Colonic mucosa (tissue), 4 donors: ENCODE measurements at regions not wholly inside any gene's neighbourhood (a gene's known extent, or its start where the extent isn't known, plus 50 kb on each side); places are given as distances from the start of the nearest gene placed in this dataset.

Experiments
- DNase-seq: peaks from one replicate; pipeline ENCODE4 v3.0.0-alpha.2; 2020
- H3K27ac ChIP-seq: fragments of 200-600 bp; one replicate; pipeline ENCODE4 v1.8.0; 2021
- H3K27me3 ChIP-seq: fragments of 200-600 bp; one replicate; pipeline ENCODE4 v1.8.0; 2021
- H3K36me3 ChIP-seq: fragments of 200-600 bp; one replicate; pipeline ENCODE4 v1.8.0; 2021
- H3K4me1 ChIP-seq: fragments of 200-600 bp; one replicate; pipeline ENCODE4 v1.8.0; 2021; ENCODE audit warnings: mild to moderate bottlenecking
- H3K4me3 ChIP-seq: fragments of 200-600 bp; one replicate; pipeline ENCODE4 v1.8.0; 2021
- H3K9ac ChIP-seq, 2 donors: one replicate each; pipeline ENCODE4 v1.7.0; 2013; ENCODE audit warnings: control low read depth in 2 of 2, low read depth in 2 of 2, low read length in 2 of 2
- H3K9me3 ChIP-seq: fragments of 200-600 bp; one replicate; pipeline ENCODE4 v1.8.0; 2021
- intact Hi-C: fragments of 100-400 bp; cut with DNase I; formaldehyde crosslinking; loops from one replicate; pipeline ENCODE4 v1.14.1; 2022
- TF ChIP-seq, protein P1 (sequence below): fragments of 200-600 bp; IDR thresholded peaks from one replicate; pipeline ENCODE4 v1.8.0; 2022; ENCODE audit warnings: antibody characterized with exemption, mild to moderate bottlenecking
- donor health status: healthy.
- donor health status: DM: no; HTN: no; CAD: no.
- donor health status: DM: no; HTN: no; CAD: no.

DNA sequence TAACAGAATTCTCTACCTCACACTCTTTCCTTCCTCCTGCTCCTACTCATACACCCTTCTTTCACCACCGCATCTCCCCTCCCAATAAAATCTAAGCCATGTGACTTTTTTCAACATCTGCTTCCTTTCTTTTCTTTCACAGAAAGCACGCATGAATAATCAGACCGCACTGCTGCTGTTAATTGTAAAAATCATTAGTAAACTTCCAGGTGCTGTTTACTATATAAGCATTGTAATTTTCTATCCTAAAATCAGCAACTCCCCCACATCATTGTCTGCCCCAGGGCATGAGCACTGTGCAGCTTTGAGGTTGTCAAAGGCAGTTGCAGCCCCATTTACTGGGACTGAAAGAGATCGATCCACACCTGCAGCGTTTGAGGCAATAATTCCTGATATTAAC is 782.6 kb upstream of the ID2 start:
- TF ChIP-seq, protein P1, sequence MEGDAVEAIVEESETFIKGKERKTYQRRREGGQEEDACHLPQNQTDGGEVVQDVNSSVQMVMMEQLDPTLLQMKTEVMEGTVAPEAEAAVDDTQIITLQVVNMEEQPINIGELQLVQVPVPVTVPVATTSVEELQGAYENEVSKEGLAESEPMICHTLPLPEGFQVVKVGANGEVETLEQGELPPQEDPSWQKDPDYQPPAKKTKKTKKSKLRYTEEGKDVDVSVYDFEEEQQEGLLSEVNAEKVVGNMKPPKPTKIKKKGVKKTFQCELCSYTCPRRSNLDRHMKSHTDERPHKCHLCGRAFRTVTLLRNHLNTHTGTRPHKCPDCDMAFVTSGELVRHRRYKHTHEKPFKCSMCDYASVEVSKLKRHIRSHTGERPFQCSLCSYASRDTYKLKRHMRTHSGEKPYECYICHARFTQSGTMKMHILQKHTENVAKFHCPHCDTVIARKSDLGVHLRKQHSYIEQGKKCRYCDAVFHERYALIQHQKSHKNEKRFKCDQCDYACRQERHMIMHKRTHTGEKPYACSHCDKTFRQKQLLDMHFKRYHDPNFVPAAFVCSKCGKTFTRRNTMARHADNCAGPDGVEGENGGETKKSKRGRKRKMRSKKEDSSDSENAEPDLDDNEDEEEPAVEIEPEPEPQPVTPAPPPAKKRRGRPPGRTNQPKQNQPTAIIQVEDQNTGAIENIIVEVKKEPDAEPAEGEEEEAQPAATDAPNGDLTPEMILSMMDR = no peak
- Histone ChIP-seq H3K36me3 (no peaks in the 10 kb centered on the region), H3K27me3 (no peaks in the 10 kb centered on the region), H3K4me1 (no peaks in the 10 kb centered on the region), H3K27ac (no peak overlapping the region), H3K9ac (no peak overlapping the region), H3K4me3 (no peak overlapping the region), H3K9me3 (no peaks in the 10 kb centered on the region)
- no peak for DNase-seq
- intact Hi-C loops = no loop called here

DNA sequence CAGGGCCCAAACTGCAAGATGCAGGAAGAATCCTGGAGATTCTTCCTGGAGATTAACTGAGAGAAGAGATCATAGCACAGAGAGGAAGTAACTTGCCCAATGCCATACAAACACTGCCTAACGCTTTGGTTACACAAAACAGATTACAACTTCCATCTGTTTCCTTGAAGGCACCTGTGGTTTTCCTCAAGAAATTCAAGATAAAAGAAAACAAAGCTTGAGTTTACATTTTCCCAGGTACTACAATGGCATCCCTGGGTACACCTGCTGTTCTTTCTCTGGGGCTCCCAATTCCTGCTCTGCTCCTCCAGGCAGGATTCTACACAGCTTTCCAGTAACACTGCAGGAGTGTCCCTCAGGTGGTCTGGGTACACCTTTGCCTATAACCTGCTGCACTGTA is 781.9 kb upstream of the ID2 start:
- Histone ChIP-seq H3K27ac (no peak overlapping the region), H3K4me1 (no peaks in the 10 kb centered on the region), H3K9ac (no peak overlapping the region), H3K9me3 (no peaks in the 10 kb centered on the region), H3K27me3 (no peaks in the 10 kb centered on the region), H3K4me3 (no peak overlapping the region), H3K36me3 (no peaks in the 10 kb centered on the region)
- DNase-seq = no peak
- TF ChIP-seq, protein P1 = no peak
- intact Hi-C loops = no loop called here

DNA sequence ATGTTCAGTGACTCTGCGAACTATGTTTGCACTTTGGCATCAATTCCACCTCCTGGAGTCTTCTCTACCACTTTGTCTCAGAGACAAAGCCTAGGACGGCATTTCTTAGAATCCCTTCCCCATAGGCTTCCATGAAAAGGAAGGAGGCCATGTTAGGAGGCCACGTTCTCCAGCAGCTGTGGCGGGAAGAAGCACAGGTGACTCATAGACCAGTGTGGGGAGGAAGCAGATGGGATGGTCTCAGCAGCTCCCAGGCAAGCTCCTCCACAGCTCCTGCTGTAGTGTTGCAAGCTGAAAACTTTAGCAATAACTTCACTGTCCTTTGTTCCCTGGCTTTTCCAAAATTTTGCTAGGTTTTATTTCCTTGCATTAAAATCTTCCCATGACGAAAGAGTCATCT is 781.3 kb upstream of the ID2 start:
- intact Hi-C loops = no loop called here
- TF ChIP-seq, protein P1 = no peak
- no peak overlapping the region for H3K4me3 ChIP-seq
- no peak overlapping the region for H3K27ac ChIP-seq
- no peak overlapping the region for H3K9ac ChIP-seq
- H3K36me3 ChIP-seq = no peaks in the 10 kb centered on the region
- H3K27me3 ChIP-seq = no peaks in the 10 kb centered on the region
- no peaks in the 10 kb centered on the region for H3K9me3 ChIP-seq
- no peak for DNase-seq
- no peaks in the 10 kb centered on the region for H3K4me1 ChIP-seq

DNA sequence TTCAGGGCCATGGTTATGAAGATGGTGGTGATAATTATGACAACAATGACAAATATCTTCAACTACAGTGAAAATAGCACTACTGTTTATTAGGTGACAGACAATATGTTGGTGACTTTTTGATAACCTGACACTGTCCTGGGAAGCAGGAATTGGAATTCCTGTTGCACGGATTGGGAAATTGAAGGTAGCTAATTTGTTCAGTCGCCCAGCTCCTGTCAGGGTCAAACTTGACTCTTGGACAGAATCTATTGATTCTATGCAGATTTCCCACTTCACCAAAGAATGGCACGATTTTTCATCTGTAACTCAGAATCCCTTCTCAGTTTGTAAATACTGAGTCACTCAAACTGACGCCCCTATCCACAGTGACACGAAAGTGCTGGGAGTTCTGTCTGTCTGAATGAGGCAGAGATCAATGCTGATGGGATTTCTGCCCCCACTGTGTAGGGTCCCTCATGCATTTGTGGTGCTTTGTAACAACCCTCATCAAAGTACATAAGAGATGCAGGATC is 779.5 kb upstream of the ID2 start:
- H3K27ac ChIP-seq = no peak overlapping the region
- intact Hi-C loops = no loop called here
- no peak overlapping the region for H3K4me3 ChIP-seq
- no peaks in the 10 kb centered on the region for H3K27me3 ChIP-seq
- no peak overlapping the region for H3K9ac ChIP-seq
- H3K9me3 ChIP-seq = no peaks in the 10 kb centered on the region
- no peaks in the 10 kb centered on the region for H3K36me3 ChIP-seq
- DNase-seq = no peak
- TF ChIP-seq, protein P1 = no peak
- H3K4me1 ChIP-seq = no peaks in the 10 kb centered on the region

DNA sequence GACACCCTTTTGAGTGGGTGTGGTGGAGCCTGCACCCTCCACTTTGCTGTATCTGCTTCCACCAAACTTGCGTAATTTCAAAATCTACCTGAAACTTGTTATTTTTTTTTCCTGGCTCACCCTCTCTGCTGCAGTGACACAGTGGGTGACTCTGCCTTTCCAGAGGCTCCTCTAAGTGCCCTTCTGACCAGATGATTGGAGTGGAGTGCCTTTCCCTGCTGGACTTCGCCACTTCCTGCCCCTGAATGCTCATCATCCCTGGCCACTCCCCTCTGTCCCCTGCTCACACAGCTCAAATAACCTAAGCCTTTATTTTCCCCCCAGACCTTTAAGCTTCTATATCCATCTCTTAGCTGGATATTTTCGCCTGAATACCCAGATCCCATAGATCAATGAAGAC is 777.5 kb upstream of the ID2 start:
- DNase-seq = no peak
- no peak overlapping the region for H3K4me3 ChIP-seq
- no peaks in the 10 kb centered on the region for H3K9me3 ChIP-seq
- H3K4me1 ChIP-seq = no peaks in the 10 kb centered on the region
- H3K27ac ChIP-seq = no peak overlapping the region
- no peaks in the 10 kb centered on the region for H3K27me3 ChIP-seq
- TF ChIP-seq, protein P1 = no peak
- no peak overlapping the region for H3K9ac ChIP-seq
- intact Hi-C loops = no loop called here
- H3K36me3 ChIP-seq = no peaks in the 10 kb centered on the region

DNA sequence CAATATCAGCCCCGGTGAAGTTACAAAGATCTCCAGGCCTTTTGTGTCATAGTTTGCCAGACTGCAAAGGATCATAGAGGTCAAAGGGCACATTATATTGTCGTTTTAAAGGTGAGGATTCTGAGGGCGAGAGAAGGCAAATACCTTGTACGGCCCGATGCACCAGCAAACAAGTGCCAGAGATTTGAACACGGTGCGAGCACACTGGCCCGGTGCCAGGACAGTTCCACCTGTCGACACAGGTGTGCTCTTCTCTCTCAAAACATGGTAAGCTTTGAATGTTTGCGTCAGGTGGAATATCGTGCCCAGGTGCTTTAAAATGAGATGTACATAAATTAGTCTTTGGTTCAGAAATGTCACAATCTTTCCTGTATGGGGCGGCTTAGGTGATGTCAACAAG is 776.1 kb upstream of the ID2 start:
- intact Hi-C loops = no loop called here
- Histone ChIP-seq H3K27ac (no peak overlapping the region), H3K4me1 (no peaks in the 10 kb centered on the region), H3K9me3 (no peaks in the 10 kb centered on the region), H3K36me3 (no peaks in the 10 kb centered on the region), H3K27me3 (no peaks in the 10 kb centered on the region), H3K4me3 (no peak overlapping the region), H3K9ac (no peak overlapping the region)
- peak; percentile 42 for DNase-seq
- TF ChIP-seq, protein P1 = no peak
